ENCODE measurements at regions not wholly inside any gene's neighbourhood (a gene's known extent, or its start where the extent isn't known, plus 50 kb on each side); places are given as distances from the start of the nearest gene placed in this dataset.

DNA sequence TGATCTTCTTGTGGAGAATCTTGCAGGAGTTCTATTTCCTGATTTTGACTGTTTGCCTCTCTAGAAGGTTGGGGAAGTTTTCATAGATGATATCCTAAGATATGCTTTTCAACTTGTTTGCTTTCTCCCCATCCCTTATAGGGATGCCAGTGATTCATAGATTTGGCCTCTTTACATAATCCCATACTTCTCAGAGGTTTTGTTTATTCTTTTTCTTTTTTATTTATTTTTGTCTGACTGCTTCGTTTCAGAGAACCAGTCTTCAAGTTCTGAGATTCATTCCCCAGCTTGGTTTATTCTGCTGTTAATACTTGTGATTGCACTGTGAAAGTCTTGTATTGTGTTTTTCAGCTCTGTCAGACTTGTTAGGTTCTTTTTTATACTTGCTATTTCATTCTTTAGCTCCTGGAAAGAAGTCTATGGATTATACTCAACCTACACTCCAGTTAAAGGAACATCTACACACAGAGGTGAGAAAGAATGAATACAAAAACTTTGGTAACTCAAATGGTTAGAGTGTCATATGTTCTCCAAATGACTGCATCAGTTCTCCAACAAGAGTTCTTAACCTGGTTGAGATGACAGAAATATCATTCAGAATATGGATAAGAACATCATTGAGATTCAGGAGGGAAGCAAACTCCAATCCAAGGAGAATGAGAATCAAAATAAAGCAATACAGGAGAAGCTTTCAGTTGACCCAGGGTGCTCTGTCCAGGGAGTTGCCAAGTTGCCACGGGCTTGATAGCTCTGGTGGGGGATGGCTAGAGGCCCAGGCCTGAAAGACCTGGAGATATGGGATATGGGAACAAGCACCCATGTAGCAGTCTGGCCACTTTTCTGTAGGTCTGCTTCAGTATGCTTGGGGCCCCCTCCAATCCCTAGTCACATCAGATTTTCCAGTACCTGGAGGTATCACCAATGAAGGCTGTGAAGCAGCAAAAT lies 150.3 kb downstream of the AHR start:
- no peak for TF ChIP-seq ZNF274 (IDR thresholded peaks at IDR 0.05; ENCODE audit: low read depth, low read length)
- no peak overlapping the region for H3K4me3 ChIP-seq (ENCODE audit: low read length)

DNA sequence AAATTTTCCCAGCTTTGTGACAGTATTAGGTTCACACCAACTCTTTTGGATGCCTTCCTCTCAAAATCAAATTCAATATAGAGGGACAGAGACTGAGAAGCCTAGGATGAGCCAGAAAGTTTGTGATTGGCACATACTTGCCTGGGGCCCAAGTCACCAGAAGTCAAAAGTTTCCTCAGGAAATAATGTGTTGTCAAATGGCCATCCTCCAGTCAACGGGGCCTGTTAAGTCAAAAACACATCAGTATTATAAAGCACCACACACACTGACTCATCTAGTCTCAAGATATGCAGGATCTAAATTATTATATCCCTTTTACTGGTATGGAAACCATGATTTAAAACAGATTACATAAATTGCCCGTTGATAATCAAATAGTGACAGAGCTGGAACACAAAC lies 158.1 kb downstream of the AHR start:
- no peak for TF ChIP-seq ZNF274 (IDR thresholded peaks at IDR 0.05; ENCODE audit: low read depth, low read length)
- no peak overlapping the region for H3K4me3 ChIP-seq (ENCODE audit: low read length)

DNA sequence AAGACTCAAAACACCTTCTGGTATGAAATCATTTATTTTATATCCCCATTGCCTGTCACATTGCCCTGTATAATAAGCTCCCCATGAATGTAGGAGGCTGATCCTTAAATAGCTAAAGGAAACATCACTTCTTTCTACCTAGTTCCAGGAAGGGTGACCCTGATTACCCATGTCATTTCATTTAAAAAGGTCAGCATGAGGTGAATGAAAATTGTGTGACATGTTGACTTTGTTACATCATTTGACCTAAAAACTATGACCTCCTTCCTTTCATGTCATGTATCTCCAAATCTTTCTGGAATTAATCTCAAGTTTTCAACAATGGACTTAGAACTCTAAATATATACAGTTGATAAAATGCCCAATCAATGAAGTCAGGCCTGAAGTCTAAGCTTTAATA lies 161.5 kb downstream of the AHR start:
- no peak for TF ChIP-seq ZNF274 (IDR thresholded peaks at IDR 0.05; ENCODE audit: low read depth, low read length)
- no peak overlapping the region for H3K4me3 ChIP-seq (ENCODE audit: low read length)

DNA sequence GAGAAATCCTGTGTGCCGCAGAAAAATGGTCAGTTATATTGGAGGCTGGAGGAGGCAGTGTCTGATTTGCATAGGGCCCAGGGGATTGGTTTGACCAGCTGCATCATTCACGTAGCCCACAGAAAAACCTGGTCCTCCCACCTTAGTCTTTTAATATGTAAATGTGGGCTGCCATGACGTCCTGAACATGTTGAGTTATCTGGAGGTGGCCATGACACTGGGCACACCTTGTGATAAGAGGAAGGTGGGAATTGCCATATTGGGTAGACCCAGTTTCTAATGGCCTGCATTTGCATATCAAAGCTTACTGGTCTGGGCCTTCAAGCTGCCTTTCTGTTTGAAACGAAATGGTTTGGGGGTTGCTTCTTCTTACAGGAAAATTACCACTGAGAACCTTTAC lies 162.2 kb downstream of the AHR start:
- H3K4me3 ChIP-seq (ENCODE audit: low read length): no peak overlapping the region
- no peak for TF ChIP-seq ZNF274 (IDR thresholded peaks at IDR 0.05; ENCODE audit: low read depth, low read length)

DNA sequence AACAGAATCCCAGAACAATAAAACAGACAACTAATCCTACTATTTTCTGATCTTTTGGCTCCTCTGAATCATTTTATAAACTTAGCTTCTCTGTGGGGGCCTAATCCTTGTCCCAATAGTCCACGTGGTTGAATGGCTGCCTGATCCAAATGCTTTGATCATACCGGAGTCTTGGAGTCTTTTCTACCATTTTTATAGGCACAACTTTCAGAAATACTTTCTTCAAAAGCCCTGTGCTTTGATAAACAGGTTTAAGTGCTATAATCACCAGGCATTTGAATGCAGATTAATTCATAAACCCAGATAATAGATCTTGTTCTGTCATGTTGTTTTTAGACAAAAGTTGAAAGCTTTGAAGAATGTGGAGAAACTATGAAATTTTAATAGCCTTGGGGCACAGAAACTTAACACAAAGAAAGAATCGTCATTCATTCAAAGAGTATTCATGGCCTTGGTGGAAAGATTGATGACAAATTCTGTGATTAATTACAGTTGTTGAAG lies 163.7 kb downstream of the AHR start:
- TF ChIP-seq ZNF274 (IDR thresholded peaks at IDR 0.05; ENCODE audit: low read depth, low read length): no peak
- no peak overlapping the region for H3K4me3 ChIP-seq (ENCODE audit: low read length)

DNA sequence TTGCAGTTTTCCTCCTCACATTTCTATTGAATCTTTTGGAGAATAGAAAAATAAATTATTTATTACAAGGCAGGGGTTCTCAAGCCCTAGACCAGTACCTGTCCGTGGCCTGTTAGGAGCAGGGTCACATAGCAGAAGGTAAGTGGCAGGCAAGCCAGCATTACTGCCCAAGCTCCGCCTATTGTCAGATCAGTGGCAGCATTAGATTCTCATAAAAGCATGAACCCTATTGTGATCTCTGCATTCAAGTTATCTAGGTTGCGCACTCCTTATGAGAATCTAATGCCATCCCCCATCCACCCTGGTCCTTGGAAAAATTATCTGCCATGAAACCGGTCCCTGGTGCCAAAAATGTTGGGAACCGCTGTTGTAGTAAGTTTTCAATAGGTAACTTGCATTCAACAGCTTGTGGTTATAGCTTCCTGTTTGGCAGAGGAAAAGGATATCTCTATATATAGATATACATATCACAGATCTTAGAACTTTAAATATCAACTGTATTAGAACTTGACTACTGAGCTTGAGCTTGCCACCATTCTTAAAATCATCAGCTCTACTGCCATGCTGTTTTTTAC lies 165.1 kb downstream of the AHR start:
- no peak overlapping the region for H3K4me3 ChIP-seq (ENCODE audit: low read length)
- TF ChIP-seq ZNF274 (IDR thresholded peaks at IDR 0.05; ENCODE audit: low read depth, low read length): no peak

DNA sequence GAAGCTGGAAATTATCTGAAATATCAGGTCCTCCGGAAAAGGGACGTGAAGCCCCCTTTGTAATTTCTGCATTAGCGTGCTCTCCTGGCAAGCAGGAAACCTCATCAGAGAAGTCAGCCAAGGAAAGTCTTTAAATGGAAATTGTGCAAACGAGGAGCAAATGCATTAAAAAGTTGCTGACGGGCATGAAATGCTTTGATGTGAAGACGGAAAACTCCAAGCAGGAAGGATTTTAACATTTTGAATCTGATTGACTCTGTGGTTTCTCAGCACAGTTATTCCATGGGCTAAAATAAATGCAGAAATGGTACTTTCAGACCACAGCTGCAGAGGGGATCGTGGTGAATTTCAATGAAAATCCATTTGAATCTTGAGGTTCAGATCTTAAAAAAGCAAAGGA lies 167.8 kb downstream of the AHR start:
- H3K4me3 ChIP-seq (ENCODE audit: low read length): no peak overlapping the region
- no peak for TF ChIP-seq ZNF274 (IDR thresholded peaks at IDR 0.05; ENCODE audit: low read depth, low read length)

DNA sequence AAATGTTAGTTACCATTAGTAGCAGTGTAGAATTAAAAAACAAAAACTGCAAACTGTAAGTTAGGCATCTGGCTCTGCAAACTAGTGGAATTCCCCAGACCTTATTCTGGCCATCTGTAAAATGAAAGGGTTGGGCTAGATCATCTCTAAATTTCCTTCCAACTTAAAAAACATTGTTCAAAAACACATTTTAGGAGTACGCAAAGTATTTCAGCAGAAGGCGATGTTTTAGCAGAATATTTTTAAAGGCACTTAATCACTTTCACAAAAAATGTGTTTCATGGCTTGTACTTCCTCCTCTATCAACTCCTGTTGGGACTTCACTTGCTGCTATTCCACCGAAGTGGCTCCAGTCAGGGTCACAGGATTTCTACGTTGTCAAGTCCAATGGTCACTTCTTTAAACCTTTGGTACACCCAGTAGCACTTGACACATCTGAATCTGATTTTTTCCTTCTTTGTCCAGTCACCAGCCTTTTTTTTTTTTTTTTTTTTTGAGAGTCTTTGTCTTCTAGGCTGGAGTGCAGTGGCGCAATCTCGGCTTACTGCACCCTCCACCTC lies 169.0 kb downstream of the AHR start:
- TF ChIP-seq ZNF274 (IDR thresholded peaks at IDR 0.05; ENCODE audit: low read depth, low read length): no peak
- H3K4me3 ChIP-seq (ENCODE audit: low read length): no peak overlapping the region

DNA sequence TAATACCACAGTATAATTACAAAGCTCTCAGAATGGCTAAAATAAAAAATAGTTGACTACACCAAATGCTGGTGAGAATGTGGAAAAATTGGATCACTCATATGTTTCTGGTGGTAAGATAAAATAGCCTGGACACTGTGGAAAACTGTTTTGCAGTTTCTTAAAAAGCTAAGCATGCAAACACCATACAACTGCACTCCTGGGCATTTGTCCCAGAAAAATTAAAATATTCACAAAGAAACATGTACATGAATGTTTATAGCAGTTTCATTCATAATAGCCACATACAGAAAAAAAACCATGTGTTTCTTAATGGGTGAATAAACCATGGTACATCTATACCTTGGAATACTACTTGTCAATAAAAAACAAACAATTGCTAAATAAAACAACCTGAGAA lies 172.9 kb downstream of the AHR start:
- no peak for TF ChIP-seq ZNF274 (IDR thresholded peaks at IDR 0.05; ENCODE audit: low read depth, low read length)
- no peak overlapping the region for H3K4me3 ChIP-seq (ENCODE audit: low read length)

DNA sequence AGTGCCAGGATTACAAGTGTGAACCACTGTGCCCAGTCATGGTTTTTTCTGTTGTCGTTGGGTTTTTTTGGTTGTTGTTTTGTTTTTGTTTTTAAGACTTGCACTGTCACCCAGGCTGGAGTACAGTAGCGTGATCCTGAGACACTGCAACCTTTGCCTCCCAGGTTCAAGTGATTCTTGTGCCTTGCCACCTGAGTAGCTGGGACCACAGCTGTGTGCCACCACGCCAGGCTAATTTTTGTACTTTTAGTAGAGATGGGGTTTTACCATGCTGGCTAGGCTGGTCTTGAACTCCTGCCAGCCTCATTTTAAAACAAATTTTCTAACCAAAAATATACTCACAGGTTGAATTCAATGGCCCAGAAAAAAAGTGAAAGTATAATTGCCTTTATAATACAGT lies 174.1 kb downstream of the AHR start:
- TF ChIP-seq ZNF274 (IDR thresholded peaks at IDR 0.05; ENCODE audit: low read depth, low read length): no peak
- no peak overlapping the region for H3K4me3 ChIP-seq (ENCODE audit: low read length)

DNA sequence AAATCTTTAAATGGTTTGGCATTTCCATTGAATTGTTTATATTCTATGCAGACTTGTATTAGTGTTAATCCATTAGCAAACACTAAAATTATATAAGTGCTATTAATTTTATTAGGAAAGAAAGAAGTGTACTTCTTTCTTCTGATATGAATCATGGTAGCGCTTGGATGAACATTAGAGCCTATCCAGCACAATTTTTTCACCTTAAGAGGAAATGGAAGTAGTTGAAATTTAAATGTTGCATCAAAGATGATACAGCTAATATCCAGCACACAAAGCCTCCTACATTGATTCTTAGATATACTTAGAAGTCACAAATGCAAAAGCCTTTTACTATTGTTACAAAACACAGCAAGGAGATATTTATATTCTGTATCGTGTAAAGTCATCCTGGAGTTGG lies 174.5 kb downstream of the AHR start:
- H3K4me3 ChIP-seq (ENCODE audit: low read length): no peak overlapping the region

DNA sequence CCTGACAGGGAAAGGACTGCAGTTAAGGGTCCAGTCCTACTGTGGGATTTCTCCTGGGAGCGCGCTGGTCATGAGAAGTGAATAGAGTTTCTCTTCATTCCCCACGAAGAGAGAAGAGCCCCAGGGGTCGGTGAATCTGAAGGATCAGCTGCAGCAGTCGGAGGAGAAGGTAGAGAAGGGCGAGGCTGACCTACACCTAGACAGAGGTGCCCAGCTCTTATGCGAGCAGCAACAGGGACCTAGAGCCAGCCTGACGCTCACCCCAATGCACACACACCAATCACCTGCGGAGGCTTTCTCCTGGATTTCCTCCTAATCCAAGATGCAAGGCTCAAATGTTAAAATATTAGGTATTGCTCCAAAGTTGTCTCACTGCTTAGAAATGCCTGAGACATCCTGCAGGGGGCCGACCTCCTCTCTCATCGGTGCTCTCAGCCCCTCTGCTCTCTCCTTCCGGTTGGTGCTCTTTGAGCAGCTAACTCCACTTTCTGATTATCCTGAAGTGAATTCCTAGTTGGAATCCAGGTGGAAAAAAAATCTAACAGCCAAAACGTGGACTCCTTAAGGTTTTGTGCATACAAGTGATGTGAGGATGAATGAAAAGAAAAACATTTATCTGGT lies 176.4 kb downstream of the AHR start:
- no peak overlapping the region for H3K4me3 ChIP-seq (ENCODE audit: low read length)
- TF ChIP-seq ZNF274 (IDR thresholded peaks at IDR 0.05; ENCODE audit: low read depth, low read length): no peak

More for the DNA sequence above, 174.5 kb downstream of the AHR start:
- TF ChIP-seq ZNF274 (IDR thresholded peaks at IDR 0.05; ENCODE audit: low read depth, low read length): no peak

DNA sequence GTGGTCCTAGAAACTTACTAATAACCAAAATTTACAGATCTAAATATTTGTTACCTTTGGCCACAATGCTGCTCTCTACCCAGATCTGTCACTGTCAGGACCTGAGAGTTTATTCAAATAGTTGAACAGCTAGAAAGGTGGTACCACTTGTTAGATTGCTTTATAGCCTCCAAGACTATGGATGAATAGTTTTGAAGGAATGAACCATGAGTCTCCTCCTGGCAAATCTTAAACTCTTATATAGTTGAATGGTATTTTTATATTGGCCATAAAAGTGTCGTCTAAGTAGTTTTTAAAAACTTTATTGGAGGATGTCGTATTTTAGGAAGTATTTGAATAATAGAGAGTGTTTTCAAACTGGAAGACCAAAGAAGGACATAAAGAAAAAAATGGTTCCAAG lies 178.7 kb downstream of the AHR start:
- TF ChIP-seq ZNF274 (IDR thresholded peaks at IDR 0.05; ENCODE audit: low read depth, low read length): no peak
- no peak overlapping the region for H3K4me3 ChIP-seq (ENCODE audit: low read length)

DNA sequence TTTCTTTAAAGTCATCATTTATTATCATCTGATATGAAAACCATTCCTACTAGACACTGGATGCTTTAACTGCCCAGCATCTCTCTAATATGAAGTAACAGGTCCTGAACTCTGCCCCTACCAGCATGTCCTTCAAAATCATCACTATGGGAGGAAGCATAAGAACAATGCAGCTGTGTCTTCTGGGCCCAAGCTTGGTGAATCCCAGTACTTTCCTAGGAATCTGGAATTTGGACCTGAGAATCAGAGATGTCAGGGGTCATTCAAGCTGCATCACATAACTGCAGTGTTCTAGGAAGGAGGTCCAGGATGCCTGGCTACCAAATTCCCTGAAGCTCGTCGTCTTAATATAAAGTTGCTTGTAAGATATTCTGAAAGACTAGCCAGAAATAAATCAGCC lies 182.7 kb downstream of the AHR start:
- no peak for TF ChIP-seq ZNF274 (IDR thresholded peaks at IDR 0.05; ENCODE audit: low read depth, low read length)
- no peak overlapping the region for H3K4me3 ChIP-seq (ENCODE audit: low read length)

Data from GM08714 (cell line).